Upper lobe of right lung (tissue), 1 donor: ENCODE measurements at regions not wholly inside any gene's neighbourhood (a gene's known extent, or its start where the extent isn't known, plus 50 kb on each side); places are given as distances from the start of the nearest gene placed in this dataset.

ENCODE experiments used
- ATAC-seq: fragments of 200-7000 bp; cut with Tn5 transposase; one replicate; pipeline ENCODE4 v1.9.1; 2020; ENCODE audit warnings: mild to moderate bottlenecking, moderate library complexity
- DNase-seq: peaks from one replicate; pipeline ENCODE4 v3.0.0-alpha.2; 2020
- H3K27ac ChIP-seq: fragments of 200-600 bp; one replicate; pipeline ENCODE4 v1.8.0; 2022
- H3K27me3 ChIP-seq: fragments of 200-600 bp; one replicate; pipeline ENCODE4 v1.8.0; 2022; ENCODE audit warnings: mild to moderate bottlenecking
- H3K36me3 ChIP-seq: fragments of 200-600 bp; one replicate; pipeline ENCODE4 v1.8.0; 2022
- H3K4me1 ChIP-seq: fragments of 200-600 bp; one replicate; pipeline ENCODE4 v1.8.0; 2022
- H3K4me3 ChIP-seq: fragments of 200-600 bp; one replicate; pipeline ENCODE4 v1.8.0; 2022; ENCODE audit warnings: mild to moderate bottlenecking
- H3K9me3 ChIP-seq: fragments of 200-600 bp; one replicate; pipeline ENCODE4 v1.8.0; 2022
- CTCF ChIP-seq: fragments of 200-600 bp; IDR thresholded peaks from one replicate; pipeline ENCODE4 v1.8.0; 2022; ENCODE audit warnings: antibody characterized with exemption
- intact Hi-C: fragments of 100-400 bp; cut with DNase I; formaldehyde crosslinking; loops from one replicate; pipeline ENCODE4 v1.11.0; 2022
- donor health status: DM: no; HTN: yes; CAD: no; lungs with severe emphysema.

- Histone ChIP-seq H3K27me3 (no peaks in the 10 kb centered on the region), H3K9me3 (no peaks in the 10 kb centered on the region), H3K4me1 (no peaks in the 10 kb centered on the region), H3K27ac (no peak overlapping the region), H3K36me3 (no peaks in the 10 kb centered on the region), H3K4me3 (no peak overlapping the region)
- DNase-seq: no peak
- intact Hi-C loops: no loop called here
- no peak for TF ChIP-seq CTCF
- no peak for ATAC-seq
These were observed 590.6 kb upstream of the NETO1 start for GRCh38 chr18:73458186-73458964.

DNA sequence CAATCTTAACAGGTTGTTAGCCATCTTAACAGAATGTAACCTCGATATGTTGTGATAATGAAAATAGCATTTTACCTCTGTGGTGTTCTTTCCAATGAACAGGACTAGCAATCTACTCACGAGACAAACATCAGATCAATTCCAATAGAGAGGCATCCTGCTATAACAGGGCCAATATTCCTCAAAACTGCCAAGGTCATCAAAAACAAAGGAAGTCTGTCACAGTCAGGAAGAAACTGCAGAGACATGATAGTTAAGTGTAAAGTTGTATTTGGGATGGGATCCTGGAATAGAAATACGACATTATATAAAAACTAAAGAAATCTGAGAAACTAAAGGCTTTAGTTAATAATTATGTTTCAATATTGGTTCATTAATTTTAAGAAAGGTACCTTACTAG, 588.9 kb upstream of the NETO1 start:
- DNase-seq: no peak
- H3K9me3 ChIP-seq: no peaks in the 10 kb centered on the region
- ATAC-seq: no peak
- intact Hi-C loops: no loop called here
- no peaks in the 10 kb centered on the region for H3K4me1 ChIP-seq
- no peak for TF ChIP-seq CTCF
- no peak overlapping the region for H3K27ac ChIP-seq
- H3K4me3 ChIP-seq: no peak overlapping the region
- no peaks in the 10 kb centered on the region for H3K27me3 ChIP-seq
- H3K36me3 ChIP-seq: no peaks in the 10 kb centered on the region

GRCh38 chr18:73452866-73453265, 585.1 kb upstream of the NETO1 start:
- TF ChIP-seq CTCF: no peak
- Histone ChIP-seq H3K27ac (no peak overlapping the region), H3K9me3 (no peaks in the 10 kb centered on the region), H3K4me1 (no peaks in the 10 kb centered on the region), H3K36me3 (no peaks in the 10 kb centered on the region), H3K4me3 (no peak overlapping the region), H3K27me3 (no peaks in the 10 kb centered on the region)
- no peak for ATAC-seq
- intact Hi-C loops: no loop called here
- no peak for DNase-seq

GRCh38 chr18:73446502-73446901, 578.7 kb upstream of the NETO1 start:
- H3K9me3 ChIP-seq: no peaks in the 10 kb centered on the region
- no peak overlapping the region for H3K4me3 ChIP-seq
- intact Hi-C loops: no loop called here
- no peak overlapping the region for H3K27ac ChIP-seq
- no peaks in the 10 kb centered on the region for H3K4me1 ChIP-seq
- ATAC-seq (no peak), DNase-seq (no peak)
- no peaks in the 10 kb centered on the region for H3K36me3 ChIP-seq
- no peak for TF ChIP-seq CTCF
- H3K27me3 ChIP-seq: no peaks in the 10 kb centered on the region

- Histone ChIP-seq H3K27ac (no peak overlapping the region), H3K4me3 (no peak overlapping the region), H3K36me3 (no peaks in the 10 kb centered on the region), H3K9me3 (no peaks in the 10 kb centered on the region), H3K27me3 (no peaks in the 10 kb centered on the region), H3K4me1 (no peaks in the 10 kb centered on the region)
- ATAC-seq (no peak), DNase-seq (no peak)
- intact Hi-C loops: no loop called here
- TF ChIP-seq CTCF: no peak
These were observed 563.8 kb upstream of the NETO1 start for GRCh38 chr18:73431620-73432019.

GRCh38 chr18:73421010-73421409, 553.2 kb upstream of the NETO1 start:
- Histone ChIP-seq H3K36me3 (no peaks in the 10 kb centered on the region), H3K27me3 (no peaks in the 10 kb centered on the region), H3K4me1 (no peaks in the 10 kb centered on the region), H3K27ac (no peak overlapping the region), H3K4me3 (no peak overlapping the region), H3K9me3 (no peaks in the 10 kb centered on the region)
- intact Hi-C loops: no loop called here
- DNase-seq: no peak
- TF ChIP-seq CTCF: no peak
- no peak for ATAC-seq
